Nephron (organoid): ENCODE measurements at regions not wholly inside any gene's neighbourhood (a gene's known extent, or its start where the extent isn't known, plus 50 kb on each side); places are given as distances from the start of the nearest gene placed in this dataset.
"Not testable (repeated sequence)": the region's sequence is repeated elsewhere in the genome, so short reads cannot be mapped to it uniquely, and the experiment has no call there.

ENCODE experiments used
- H3K27ac Mint-ChIP-seq, 3 experiments: 2 replicates each; pipeline ENCODE4 v1.8.0; 2020; ENCODE audit warnings: mixed read lengths in 3 of 3, mild to moderate bottlenecking in 2 of 3, moderate library complexity in 1 of 3
- H3K27me3 Mint-ChIP-seq: 2 replicates; pipeline ENCODE4 v1.8.0; 2021; ENCODE audit warnings: low read depth, mild to moderate bottlenecking, moderate library complexity, mixed read lengths
- H3K36me3 Mint-ChIP-seq: 2 replicates; pipeline ENCODE4 v1.8.0; 2020; ENCODE audit warnings: low read depth, mixed read lengths
- H3K4me1 Mint-ChIP-seq: 2 replicates; pipeline ENCODE4 v1.8.0; 2020; ENCODE audit warnings: mixed read lengths
- H3K4me3 Mint-ChIP-seq, 3 experiments: 2 replicates each; pipeline ENCODE4 v1.8.0; 2020; ENCODE audit warnings: mild to moderate bottlenecking in 3 of 3, mixed read lengths in 3 of 3, moderate library complexity in 2 of 3
- H3K9me3 Mint-ChIP-seq: 2 replicates; pipeline ENCODE4 v1.8.0; 2020; ENCODE audit warnings: mixed read lengths
- CTCF ChIP-seq, 3 experiments: fragments of 200-600 bp; sonication (generic); IDR thresholded peaks; one replicate each; pipeline ENCODE4 v1.5.0; 2021; ENCODE audit warnings: antibody characterized with exemption in 3 of 3; ENCODE audit not compliant: unreplicated experiment in 3 of 3

GRCh38 chr1:119191325-119191724 lies 50.9 kb upstream of the WARS2 start:
- Mint-ChIP-seq H3K27me3 (no peaks in the 10 kb centered on the region), H3K4me3 (no peak overlapping the region), H3K4me1 (no peaks in the 10 kb centered on the region), H3K27ac (no peak overlapping the region), H3K36me3 (peaks cover 25% of the 10 kb centered on the region), H3K9me3 (peaks cover 15% of the 10 kb centered on the region)
- TF ChIP-seq CTCF (IDR thresholded peaks at IDR 0.05; ENCODE audit: unreplicated experiment in 3 of 3): no peak

GRCh38 chr1:119204197-119204960 lies 63.9 kb upstream of the WARS2 start:
- Mint-ChIP-seq H3K9me3 (peaks cover 10% of the 10 kb centered on the region), H3K27me3 (no peaks in the 10 kb centered on the region), H3K4me3 (no peak overlapping the region), H3K27ac (no peak overlapping the region), H3K36me3 (peaks cover 15% of the 10 kb centered on the region), H3K4me1 (no peaks in the 10 kb centered on the region)
- TF ChIP-seq CTCF (IDR thresholded peaks at IDR 0.05; ENCODE audit: unreplicated experiment in 3 of 3): no peak

- Mint-ChIP-seq H3K27me3 (no peaks in the 10 kb centered on the region), H3K4me1 (no peaks in the 10 kb centered on the region), H3K27ac (no peak overlapping the region), H3K9me3 (peaks cover 10% of the 10 kb centered on the region), H3K36me3 (peaks cover 15% of the 10 kb centered on the region), H3K4me3 (no peak overlapping the region)
- TF ChIP-seq CTCF (IDR thresholded peaks at IDR 0.05; ENCODE audit: unreplicated experiment in 3 of 3): no peak
These were observed 64.5 kb upstream of the WARS2 start for GRCh38 chr1:119204961-119205357.

GRCh38 chr1:119209061-119209460 lies 68.6 kb upstream of the WARS2 start:
- Mint-ChIP-seq H3K9me3 (no peaks in the 10 kb centered on the region), H3K27me3 (no peaks in the 10 kb centered on the region), H3K4me3 (no peak overlapping the region), H3K36me3 (no peaks in the 10 kb centered on the region), H3K27ac (no peak overlapping the region), H3K4me1 (no peaks in the 10 kb centered on the region)
- TF ChIP-seq CTCF (IDR thresholded peaks at IDR 0.05; ENCODE audit: unreplicated experiment in 3 of 3): no peak

- Mint-ChIP-seq H3K9me3 (peaks cover 3% of the 10 kb centered on the region), H3K4me1 (no peaks in the 10 kb centered on the region), H3K4me3 (no peak overlapping the region), H3K36me3 (no peaks in the 10 kb centered on the region), H3K27me3 (no peaks in the 10 kb centered on the region), H3K27ac (no peak overlapping the region)
- TF ChIP-seq CTCF (IDR thresholded peaks at IDR 0.05; ENCODE audit: unreplicated experiment in 3 of 3): no peak
These were observed 69.3 kb upstream of the WARS2 start for GRCh38 chr1:119209596-119210295.

GRCh38 chr1:119210296-119210649 lies 69.8 kb upstream of the WARS2 start:
- Mint-ChIP-seq H3K9me3 (peaks cover 3% of the 10 kb centered on the region), H3K27ac (no peak overlapping the region), H3K4me1 (no peaks in the 10 kb centered on the region), H3K27me3 (no peaks in the 10 kb centered on the region), H3K36me3 (no peaks in the 10 kb centered on the region), H3K4me3 (no peak overlapping the region)
- TF ChIP-seq CTCF (IDR thresholded peaks at IDR 0.05; ENCODE audit: unreplicated experiment in 3 of 3): no peak

- not testable (repeated sequence) for H3K4me3 Mint-ChIP-seq, H3K27me3 Mint-ChIP-seq, H3K27ac Mint-ChIP-seq, H3K4me1 Mint-ChIP-seq, H3K36me3 Mint-ChIP-seq, H3K9me3 Mint-ChIP-seq
These were observed 72.8 kb upstream of the WARS2 start for GRCh38 chr1:119213213-119213612.

GRCh38 chr1:119214961-119215360 lies 74.5 kb upstream of the WARS2 start:
- H3K4me1 Mint-ChIP-seq, H3K36me3 Mint-ChIP-seq, H3K27ac Mint-ChIP-seq, H3K9me3 Mint-ChIP-seq, H3K27me3 Mint-ChIP-seq, H3K4me3 Mint-ChIP-seq: not testable (repeated sequence)
